ENCODE measurements at regions not wholly inside any gene's neighbourhood (a gene's known extent, or its start where the extent isn't known, plus 50 kb on each side); places are given as distances from the start of the nearest gene placed in this dataset.

GRCh38 chr7:85471307-85471706 lies 284.5 kb upstream of the SEMA3D start:
- no peak for TF ChIP-seq EP300 (IDR thresholded peaks at IDR 0.05; ENCODE audit: low read depth)
- no peak for TF ChIP-seq POLR2AphosphoS5 (IDR thresholded peaks at IDR 0.05)
- no peak for TF ChIP-seq CTCF (IDR thresholded peaks at IDR 0.05)
- no peak for TF ChIP-seq POLR2A (IDR thresholded peaks at IDR 0.05)
